Smooth muscle cell (in vitro differentiated cells): ENCODE measurements at regions not wholly inside any gene's neighbourhood (a gene's known extent, or its start where the extent isn't known, plus 50 kb on each side); places are given as distances from the start of the nearest gene placed in this dataset.

Experiments used
- DNase-seq: peaks from one replicate; lab custom pipeline; 2025; ENCODE audit not compliant: unreplicated experiment; lab: John Stamatoyannopoulos, UW
- H2AFZ ChIP-seq: fragments of 200-600 bp; sonication (generic); 2 replicates; pipeline ENCODE4 v1.6.0; 2016; ENCODE audit warnings: antibody characterized with exemption, low read depth, mild to moderate bottlenecking
- H3F3A ChIP-seq: fragments of 200-600 bp; sonication (generic); 2 replicates; pipeline ENCODE4 v1.6.0; 2017; ENCODE audit warnings: antibody characterized with exemption, low read depth
- H3K27ac ChIP-seq: fragments of 200-600 bp; sonication (generic); 2 replicates; pipeline ENCODE4 v1.5.1; 2016; ENCODE audit warnings: low read depth, mild to moderate bottlenecking
- H3K27me3 ChIP-seq: fragments of 200-600 bp; sonication (generic); 2 replicates; pipeline ENCODE4 v1.6.1; 2016; ENCODE audit warnings: low read depth, mild to moderate bottlenecking
- H3K36me3 ChIP-seq: fragments of 200-600 bp; sonication (generic); 2 replicates; pipeline ENCODE4 v1.5.1; 2016; ENCODE audit warnings: low read depth
- H3K4me1 ChIP-seq: fragments of 200-600 bp; sonication (generic); 2 replicates; pipeline ENCODE4 v1.5.1; 2016; ENCODE audit warnings: low read depth
- H3K4me2 ChIP-seq: fragments of 200-600 bp; sonication (generic); 2 replicates; pipeline ENCODE4 v1.6.0; 2016; ENCODE audit warnings: mild to moderate bottlenecking
- H3K4me3 ChIP-seq: fragments of 200-600 bp; sonication (generic); 2 replicates; pipeline ENCODE4 v1.5.1; 2016; ENCODE audit warnings: mild to moderate bottlenecking
- H3K79me2 ChIP-seq: fragments of 200-600 bp; sonication (generic); 2 replicates; pipeline ENCODE4 v1.6.0; 2016; ENCODE audit warnings: low read depth, mild to moderate bottlenecking
- H3K9ac ChIP-seq: fragments of 200-600 bp; sonication (generic); 2 replicates; pipeline ENCODE4 v1.6.0; 2016; ENCODE audit warnings: low read depth
- H3K9me3 ChIP-seq: fragments of 200-600 bp; sonication (generic); replicated peaks from 2 replicates; pipeline ENCODE4 v1.5.1; 2016; ENCODE audit warnings: low read depth
- H4K20me1 ChIP-seq: fragments of 200-600 bp; sonication (generic); 2 replicates; pipeline ENCODE4 v1.6.0; 2016; ENCODE audit warnings: low read depth
- WGBS: methylation state at CpG from one replicate; pipeline ENCODE4 v1.1.7; 2016; ENCODE audit warnings: low lambda C conversion rate; 5-methylcytosine and 5-hydroxymethylcytosine counted together
- TF ChIP-seq, protein P1 (sequence below): fragments of 200-600 bp; sonication (generic); IDR thresholded peaks from 2 replicates; pipeline ENCODE4 v1.5.1; 2017; ENCODE audit warnings: borderline replicate concordance, mild to moderate bottlenecking, antibody characterized with exemption; ENCODE audit not compliant: insufficient read depth, poor library complexity, severe bottlenecking

DNA sequence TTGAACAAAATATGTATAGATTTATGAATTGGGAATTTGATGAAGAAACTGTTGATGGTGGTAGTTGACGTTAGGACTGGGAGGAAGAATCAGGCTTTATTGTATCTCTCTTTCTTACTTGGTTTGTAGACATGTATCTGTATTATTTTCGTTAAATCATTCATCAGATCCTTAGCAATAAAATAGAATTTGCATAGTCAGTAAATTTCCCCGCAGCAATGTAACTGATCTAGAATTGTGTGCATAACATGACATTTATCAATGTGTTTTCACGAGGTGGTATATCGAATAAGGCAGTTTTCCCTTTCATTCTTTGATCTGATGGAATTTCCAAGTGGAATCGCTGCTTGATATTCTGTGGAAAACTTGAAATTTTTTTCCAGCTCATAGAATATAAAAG lies 308.8 kb downstream of the SPRY1 start:
- H3K27me3 ChIP-seq: no peaks in the 10 kb centered on the region
- H2AFZ ChIP-seq: no peak overlapping the region
- WGBS: 88% methylated on average over 6 of the region's 6 CpGs
- TF ChIP-seq, protein P1, sequence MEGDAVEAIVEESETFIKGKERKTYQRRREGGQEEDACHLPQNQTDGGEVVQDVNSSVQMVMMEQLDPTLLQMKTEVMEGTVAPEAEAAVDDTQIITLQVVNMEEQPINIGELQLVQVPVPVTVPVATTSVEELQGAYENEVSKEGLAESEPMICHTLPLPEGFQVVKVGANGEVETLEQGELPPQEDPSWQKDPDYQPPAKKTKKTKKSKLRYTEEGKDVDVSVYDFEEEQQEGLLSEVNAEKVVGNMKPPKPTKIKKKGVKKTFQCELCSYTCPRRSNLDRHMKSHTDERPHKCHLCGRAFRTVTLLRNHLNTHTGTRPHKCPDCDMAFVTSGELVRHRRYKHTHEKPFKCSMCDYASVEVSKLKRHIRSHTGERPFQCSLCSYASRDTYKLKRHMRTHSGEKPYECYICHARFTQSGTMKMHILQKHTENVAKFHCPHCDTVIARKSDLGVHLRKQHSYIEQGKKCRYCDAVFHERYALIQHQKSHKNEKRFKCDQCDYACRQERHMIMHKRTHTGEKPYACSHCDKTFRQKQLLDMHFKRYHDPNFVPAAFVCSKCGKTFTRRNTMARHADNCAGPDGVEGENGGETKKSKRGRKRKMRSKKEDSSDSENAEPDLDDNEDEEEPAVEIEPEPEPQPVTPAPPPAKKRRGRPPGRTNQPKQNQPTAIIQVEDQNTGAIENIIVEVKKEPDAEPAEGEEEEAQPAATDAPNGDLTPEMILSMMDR: no peak
- H4K20me1 ChIP-seq: no peaks in the 10 kb centered on the region
- no peak overlapping the region for H3K4me2 ChIP-seq
- no peaks in the 10 kb centered on the region for H3K79me2 ChIP-seq
- H3K4me1 ChIP-seq: no peaks in the 10 kb centered on the region
- DNase-seq: no peak
- H3K9me3 ChIP-seq: no peaks in the 10 kb centered on the region
- H3K36me3 ChIP-seq: no peaks in the 10 kb centered on the region
- no peak overlapping the region for H3K9ac ChIP-seq
- no peak overlapping the region for H3K27ac ChIP-seq
- H3F3A ChIP-seq: peaks cover 5% of the 10 kb centered on the region
- no peak overlapping the region for H3K4me3 ChIP-seq

GRCh38 chr4:123706973-123707372 lies 310.4 kb downstream of the SPRY1 start:
- 0% methylated on average over 1 of the region's 1 CpG for WGBS
- Histone ChIP-seq H2AFZ (peak overlapping the region; percentile 30), H3K36me3 (no peaks in the 10 kb centered on the region), H4K20me1 (no peaks in the 10 kb centered on the region), H3K9ac (no peak overlapping the region), H3F3A (peaks cover 5% of the 10 kb centered on the region), H3K9me3 (no peaks in the 10 kb centered on the region), H3K79me2 (no peaks in the 10 kb centered on the region), H3K27ac (peak overlapping the region; percentile 56), H3K4me2 (peak overlapping the region; percentile 4), H3K4me1 (no peaks in the 10 kb centered on the region), H3K4me3 (no peak overlapping the region), H3K27me3 (no peaks in the 10 kb centered on the region)
- DNase-seq: no peak
- TF ChIP-seq, protein P1: no peak

GRCh38 chr4:123708902-123709301 lies 312.3 kb downstream of the SPRY1 start:
- Histone ChIP-seq H3K4me1 (no peaks in the 10 kb centered on the region), H3K36me3 (no peaks in the 10 kb centered on the region), H3K27ac (no peak overlapping the region), H2AFZ (no peak overlapping the region), H3K4me3 (no peak overlapping the region), H3K9ac (no peak overlapping the region), H4K20me1 (no peaks in the 10 kb centered on the region), H3K27me3 (no peaks in the 10 kb centered on the region), H3F3A (peaks cover 5% of the 10 kb centered on the region), H3K9me3 (no peaks in the 10 kb centered on the region), H3K4me2 (no peak overlapping the region), H3K79me2 (no peaks in the 10 kb centered on the region)
- no peak for DNase-seq
- TF ChIP-seq, protein P1: no peak
- 81% methylated on average over 2 of the region's 2 CpGs for WGBS

DNA sequence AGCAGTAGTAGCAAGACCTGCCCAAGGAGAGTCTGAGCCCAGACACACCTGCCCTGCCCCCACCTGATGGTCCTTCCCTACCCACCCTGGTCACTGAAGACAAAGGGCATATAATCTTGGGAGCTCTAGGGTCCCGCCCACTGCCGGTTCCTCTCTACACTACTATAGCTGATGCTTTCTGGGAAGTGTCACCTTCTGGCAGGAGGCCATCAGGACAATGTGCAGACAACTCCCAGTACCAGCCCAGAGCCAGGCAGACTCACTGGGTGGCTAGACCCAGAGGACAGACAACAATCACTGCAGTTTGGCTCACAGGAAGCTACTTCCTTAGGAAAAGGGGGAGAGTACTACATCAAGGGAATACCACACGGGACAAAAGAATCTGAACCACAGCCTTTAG lies 312.7 kb downstream of the SPRY1 start:
- H3K79me2 ChIP-seq: no peaks in the 10 kb centered on the region
- no peak overlapping the region for H3K4me2 ChIP-seq
- 98% methylated on average over 3 of the region's 3 CpGs for WGBS
- no peak overlapping the region for H3K4me3 ChIP-seq
- no peak for DNase-seq
- H2AFZ ChIP-seq: no peak overlapping the region
- peaks cover 5% of the 10 kb centered on the region for H3F3A ChIP-seq
- TF ChIP-seq, protein P1: no peak
- H3K27me3 ChIP-seq: no peaks in the 10 kb centered on the region
- H4K20me1 ChIP-seq: no peaks in the 10 kb centered on the region
- no peak overlapping the region for H3K9ac ChIP-seq
- no peaks in the 10 kb centered on the region for H3K4me1 ChIP-seq
- H3K9me3 ChIP-seq: no peaks in the 10 kb centered on the region
- no peak overlapping the region for H3K27ac ChIP-seq
- H3K36me3 ChIP-seq: no peaks in the 10 kb centered on the region
